ENCODE measurements at regions not wholly inside any gene's neighbourhood (a gene's known extent, or its start where the extent isn't known, plus 50 kb on each side); places are given as distances from the start of the nearest gene placed in this dataset.

- TF ChIP-seq CTCF (optimal IDR thresholded peaks at IDR 0.05 in 1 of 3, IDR thresholded peaks at IDR 0.05 in 1 of 3, conservative IDR thresholded peaks at IDR 0.05 in 1 of 3; ENCODE audit: extremely low read depth in 1 of 3, insufficient read depth in 2 of 3, low read length in 3 of 3) (no peak), EZH2 (IDR thresholded peaks at IDR 0.05; ENCODE audit: low read length) (no peak)
These were observed 134.6 kb downstream of the TNFSF18 start for GRCh38 chr1:172916116-172916515.
